Esophagus squamous epithelium (tissue), 5 donors: ENCODE measurements at regions not wholly inside any gene's neighbourhood (a gene's known extent, or its start where the extent isn't known, plus 50 kb on each side); places are given as distances from the start of the nearest gene placed in this dataset.

Source experiments
- DNase-seq: peaks from one replicate; lab custom pipeline; 2025; lab: John Stamatoyannopoulos, UW
- H3K27ac ChIP-seq, 4 donors: fragments of 200-600 bp; sonication (generic); one replicate each; pipeline ENCODE4 v1.5.1; 2016 to 2019; ENCODE audit warnings: mild to moderate bottlenecking in 1 of 4
- H3K27me3 ChIP-seq, 4 donors: fragments of 200-600 bp; sonication (generic); 1 replicate in 3 of 4; 2 replicates in 1 of 4; pipeline versions ENCODE4 v1.5.1 to v1.6.0; 2017 to 2021; ENCODE audit warnings: antibody characterized with exemption in 1 of 4
- H3K36me3 ChIP-seq, 3 donors: fragments of 200-600 bp; sonication (generic); one replicate each; pipeline ENCODE4 v1.5.1; 2016 to 2019
- H3K4me1 ChIP-seq, 3 donors: fragments of 200-600 bp; sonication (generic); one replicate each; pipeline ENCODE4 v1.5.1; 2017 to 2019
- H3K4me3 ChIP-seq, 4 donors: fragments of 200-600 bp; sonication (generic); 1 replicate in 3 of 4; 2 replicates in 1 of 4; pipeline ENCODE4 v1.5.1; 2016 to 2019; ENCODE audit warnings: mild to moderate bottlenecking in 2 of 4, moderate library complexity in 1 of 4
- H3K9me3 ChIP-seq, 3 donors: fragments of 200-600 bp; sonication (generic); one replicate each; pipeline ENCODE4 v1.5.1; 2016 to 2019
- POLR2A ChIP-seq, 4 donors: fragments of 450-650 bp; IDR thresholded peaks; one replicate each; pipeline ENCODE4 v1.6.1; 2017; ENCODE audit warnings: antibody characterized with exemption in 4 of 4, mild to moderate bottlenecking in 4 of 4, moderate library complexity in 3 of 4
- WGBS, 2 donors: methylation state at CpG; one replicate each; pipeline ENCODE4 v1.1.5; 2018; 5-methylcytosine and 5-hydroxymethylcytosine counted together
- intact Hi-C: fragments of 100-400 bp; cut with DNase I; formaldehyde crosslinking; loops from one replicate; pipeline ENCODE4 v1.15.0; 2022
- TF ChIP-seq, protein P1 (sequence below), 6 experiments: fragments of 450-650 bp in 4 of 6; fragments of 200-600 bp in 2 of 6; sonication (generic) in 2 of 6; IDR thresholded peaks; one replicate each; pipeline ENCODE4 v1.5.1; 2016 to 2019; ENCODE audit warnings: antibody characterized with exemption in 6 of 6, mild to moderate bottlenecking in 4 of 6, moderate library complexity in 4 of 6
- donor health status: DM: yes; HTN: yes; CAD: no.

DNA sequence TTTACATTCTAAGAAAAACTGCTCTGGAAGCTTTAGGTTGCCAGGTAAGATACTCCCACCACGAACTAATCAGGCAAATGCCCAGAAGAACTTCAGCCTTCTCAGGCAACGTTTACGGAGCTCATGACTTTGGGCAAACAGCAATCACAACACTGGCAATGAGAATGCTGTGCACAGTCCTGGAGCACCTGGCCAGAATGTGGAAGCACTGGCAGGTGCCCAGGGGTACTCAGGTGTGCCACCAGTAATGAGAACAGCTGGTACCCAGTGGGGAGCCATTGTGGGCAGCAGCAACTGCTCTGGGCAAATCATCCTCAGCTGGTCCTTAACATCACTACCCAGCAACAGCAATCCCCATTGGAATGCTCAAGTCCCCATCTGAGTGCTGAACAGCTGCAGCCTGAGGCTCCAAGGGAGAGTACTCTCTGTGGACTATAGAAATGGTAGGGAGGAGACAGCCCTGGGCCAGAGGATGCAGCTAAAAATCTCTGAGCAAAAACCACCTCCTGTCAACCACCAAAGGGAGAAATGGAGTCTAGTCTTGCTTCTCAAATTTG lies 210.0 kb downstream of the FOXO1 start:
- H3K27me3 ChIP-seq: no peaks in the 10 kb centered on the region
- WGBS, 2 donors: 56 to 58% methylated on average over 3 of the region's 3 CpGs
- no peaks in the 10 kb centered on the region for H3K36me3 ChIP-seq
- DNase-seq: no peak
- TF ChIP-seq, protein P1, sequence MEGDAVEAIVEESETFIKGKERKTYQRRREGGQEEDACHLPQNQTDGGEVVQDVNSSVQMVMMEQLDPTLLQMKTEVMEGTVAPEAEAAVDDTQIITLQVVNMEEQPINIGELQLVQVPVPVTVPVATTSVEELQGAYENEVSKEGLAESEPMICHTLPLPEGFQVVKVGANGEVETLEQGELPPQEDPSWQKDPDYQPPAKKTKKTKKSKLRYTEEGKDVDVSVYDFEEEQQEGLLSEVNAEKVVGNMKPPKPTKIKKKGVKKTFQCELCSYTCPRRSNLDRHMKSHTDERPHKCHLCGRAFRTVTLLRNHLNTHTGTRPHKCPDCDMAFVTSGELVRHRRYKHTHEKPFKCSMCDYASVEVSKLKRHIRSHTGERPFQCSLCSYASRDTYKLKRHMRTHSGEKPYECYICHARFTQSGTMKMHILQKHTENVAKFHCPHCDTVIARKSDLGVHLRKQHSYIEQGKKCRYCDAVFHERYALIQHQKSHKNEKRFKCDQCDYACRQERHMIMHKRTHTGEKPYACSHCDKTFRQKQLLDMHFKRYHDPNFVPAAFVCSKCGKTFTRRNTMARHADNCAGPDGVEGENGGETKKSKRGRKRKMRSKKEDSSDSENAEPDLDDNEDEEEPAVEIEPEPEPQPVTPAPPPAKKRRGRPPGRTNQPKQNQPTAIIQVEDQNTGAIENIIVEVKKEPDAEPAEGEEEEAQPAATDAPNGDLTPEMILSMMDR (IDR thresholded peaks at IDR 0.05): no peak
- no peak for TF ChIP-seq POLR2A (IDR thresholded peaks at IDR 0.05)
- H3K4me1 ChIP-seq: peaks cover 0 to 22% (median 18%) of the 10 kb centered on the region in 3 donors
- no peak overlapping the region for H3K27ac ChIP-seq
- intact Hi-C loops: no loop called here
- no peak overlapping the region for H3K4me3 ChIP-seq
- no peaks in the 10 kb centered on the region for H3K9me3 ChIP-seq

DNA sequence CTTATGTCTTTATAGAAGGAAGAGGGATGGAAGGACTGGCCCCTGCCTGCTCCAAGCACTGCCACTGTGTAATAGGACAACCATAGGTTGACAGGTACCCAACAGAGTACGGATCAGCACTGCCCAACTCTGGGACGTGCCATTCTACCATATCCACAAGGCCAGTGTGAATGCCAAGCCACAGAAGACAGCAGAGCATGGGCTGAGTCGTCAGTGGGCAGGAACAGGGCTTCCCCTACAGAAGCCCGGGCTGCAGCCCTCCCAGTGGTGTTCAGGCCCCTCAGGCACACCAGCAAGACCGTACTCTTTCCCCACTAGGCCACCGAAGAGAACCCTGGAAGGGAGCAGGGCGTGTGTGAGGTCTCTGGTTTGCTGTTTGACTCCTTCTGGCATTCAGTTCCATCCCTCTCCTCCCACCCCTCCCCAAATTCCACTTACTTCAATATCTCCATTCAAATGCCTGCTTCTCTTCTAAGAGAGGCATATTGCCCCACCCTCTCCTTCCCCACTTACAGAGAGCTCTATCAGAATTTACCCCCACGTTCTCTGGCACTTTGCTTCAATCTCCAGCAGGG lies 209.4 kb downstream of the FOXO1 start:
- WGBS, 2 donors: 73 to 80% methylated on average over 7 to 8 of the region's 8 CpGs
- Histone ChIP-seq H3K27ac (no peak overlapping the region), H3K9me3 (no peaks in the 10 kb centered on the region), H3K27me3 (no peaks in the 10 kb centered on the region), H3K36me3 (no peaks in the 10 kb centered on the region), H3K4me1 (peaks cover 0 to 19% (median 15%) of the 10 kb centered on the region in 3 donors), H3K4me3 (no peak overlapping the region)
- no peak for DNase-seq
- intact Hi-C loops: no loop called here
- TF ChIP-seq, protein P1 (IDR thresholded peaks at IDR 0.05): no peak
- no peak for TF ChIP-seq POLR2A (IDR thresholded peaks at IDR 0.05)

DNA sequence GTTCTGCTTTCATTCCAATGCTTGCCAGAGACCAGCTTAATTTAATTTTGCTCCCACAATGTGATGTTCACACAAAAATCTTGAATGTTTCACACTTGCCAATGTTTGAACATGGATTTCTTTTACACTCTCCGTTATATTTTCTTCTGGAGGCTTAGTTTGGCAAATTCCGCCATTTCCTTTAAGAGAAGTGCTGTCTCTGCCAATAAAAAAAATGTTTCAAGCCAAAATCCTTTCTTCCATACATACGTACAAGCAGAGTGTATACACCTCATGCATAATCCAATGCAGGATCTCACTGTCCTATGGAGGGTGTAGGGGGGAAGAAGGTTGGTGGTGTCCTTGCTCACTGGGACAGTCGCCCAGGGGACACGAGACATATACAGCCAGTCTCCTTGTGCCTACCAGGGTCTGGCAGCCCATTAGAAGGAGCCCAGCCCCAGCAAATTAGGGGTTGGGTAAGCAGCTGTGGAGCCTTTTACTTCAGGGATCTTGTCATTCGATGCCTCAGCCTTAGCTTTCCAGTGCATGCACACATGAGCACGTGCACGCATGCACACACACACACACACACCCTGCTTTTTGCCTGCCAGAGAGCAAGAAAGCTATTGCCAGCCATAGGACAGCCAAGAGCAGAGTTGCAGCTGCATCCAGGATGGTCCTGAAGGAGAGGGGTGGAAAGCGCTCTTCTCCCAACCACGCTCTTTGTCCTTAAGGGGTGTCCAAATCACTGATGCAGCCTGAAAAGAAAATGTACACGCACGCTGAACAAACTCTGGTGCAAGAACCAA lies 208.3 kb downstream of the FOXO1 start:
- H3K36me3 ChIP-seq: no peaks in the 10 kb centered on the region
- TF ChIP-seq, protein P1 (IDR thresholded peaks at IDR 0.05): no peak
- no peak for TF ChIP-seq POLR2A (IDR thresholded peaks at IDR 0.05)
- intact Hi-C loops: no loop called here
- no peaks in the 10 kb centered on the region for H3K9me3 ChIP-seq
- no peaks in the 10 kb centered on the region for H3K27me3 ChIP-seq
- no peak for DNase-seq
- H3K27ac ChIP-seq: no peak overlapping the region
- WGBS, 2 donors: 78 to 91% methylated on average over 10 to 11 of the region's 12 CpGs
- peaks cover 0 to 8% (median 7%) of the 10 kb centered on the region in 3 donors for H3K4me1 ChIP-seq
- H3K4me3 ChIP-seq: no peak overlapping the region

GRCh38 chr13:40458720-40458990 lies 207.8 kb downstream of the FOXO1 start:
- no peaks in the 10 kb centered on the region for H3K27me3 ChIP-seq
- TF ChIP-seq, protein P1 (IDR thresholded peaks at IDR 0.05): no peak
- no peak for TF ChIP-seq POLR2A (IDR thresholded peaks at IDR 0.05)
- H3K27ac ChIP-seq: no peak overlapping the region
- no peak overlapping the region for H3K4me3 ChIP-seq
- intact Hi-C loops: no loop called here
- no peaks in the 10 kb centered on the region for H3K9me3 ChIP-seq
- 86 to 95% methylated on average over 7 of the region's 7 CpGs for WGBS, 2 donors
- DNase-seq: no peak
- peaks cover 0 to 3% (median 3%) of the 10 kb centered on the region in 3 donors for H3K4me1 ChIP-seq
- no peaks in the 10 kb centered on the region for H3K36me3 ChIP-seq

- H3K27me3 ChIP-seq: no peaks in the 10 kb centered on the region
- no peaks in the 10 kb centered on the region for H3K9me3 ChIP-seq
- 92 to 97% methylated on average over 3 of the region's 3 CpGs for WGBS, 2 donors
- no peaks in the 10 kb centered on the region for H3K4me1 ChIP-seq
- no peaks in the 10 kb centered on the region for H3K36me3 ChIP-seq
- no peak overlapping the region for H3K27ac ChIP-seq
- no peak for DNase-seq
- TF ChIP-seq POLR2A (IDR thresholded peaks at IDR 0.05): no peak
- TF ChIP-seq, protein P1 (IDR thresholded peaks at IDR 0.05): no peak
- H3K4me3 ChIP-seq: no peak overlapping the region
- intact Hi-C loops: no loop called here
Measured at GRCh38 chr13:40460116-40460515, 206.3 kb downstream of the FOXO1 start.
